ENCODE measurements at regions not wholly inside any gene's neighbourhood (a gene's known extent, or its start where the extent isn't known, plus 50 kb on each side); places are given as distances from the start of the nearest gene placed in this dataset.

DNA sequence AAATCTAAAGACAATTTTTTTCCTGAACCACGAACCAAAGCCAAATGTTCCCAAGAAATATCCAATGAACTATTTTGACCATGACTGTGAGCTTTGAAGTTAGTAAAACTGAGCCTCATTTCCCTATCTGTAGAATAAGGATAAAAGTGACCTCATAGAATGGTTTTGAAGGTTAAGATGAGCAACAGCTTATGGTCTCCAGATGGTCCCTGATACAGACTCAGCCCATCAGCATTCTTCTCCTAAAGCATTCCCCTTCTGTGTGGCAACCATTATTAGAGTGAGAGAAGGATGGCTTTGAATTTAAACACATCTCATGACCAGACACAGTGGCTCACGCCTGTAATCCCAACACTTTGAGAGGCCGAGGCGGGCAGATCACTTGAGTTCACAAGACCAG, 70.1 kb downstream of the COPRS start:
- no peaks in the 10 kb centered on the region for H3K9me3 ChIP-seq (ENCODE audit: low read depth)
- no peak overlapping the region for H3K27ac ChIP-seq
- no peak overlapping the region for H3K4me3 ChIP-seq
- H3K36me3 ChIP-seq = no peaks in the 10 kb centered on the region
- TF ChIP-seq, protein P1, sequence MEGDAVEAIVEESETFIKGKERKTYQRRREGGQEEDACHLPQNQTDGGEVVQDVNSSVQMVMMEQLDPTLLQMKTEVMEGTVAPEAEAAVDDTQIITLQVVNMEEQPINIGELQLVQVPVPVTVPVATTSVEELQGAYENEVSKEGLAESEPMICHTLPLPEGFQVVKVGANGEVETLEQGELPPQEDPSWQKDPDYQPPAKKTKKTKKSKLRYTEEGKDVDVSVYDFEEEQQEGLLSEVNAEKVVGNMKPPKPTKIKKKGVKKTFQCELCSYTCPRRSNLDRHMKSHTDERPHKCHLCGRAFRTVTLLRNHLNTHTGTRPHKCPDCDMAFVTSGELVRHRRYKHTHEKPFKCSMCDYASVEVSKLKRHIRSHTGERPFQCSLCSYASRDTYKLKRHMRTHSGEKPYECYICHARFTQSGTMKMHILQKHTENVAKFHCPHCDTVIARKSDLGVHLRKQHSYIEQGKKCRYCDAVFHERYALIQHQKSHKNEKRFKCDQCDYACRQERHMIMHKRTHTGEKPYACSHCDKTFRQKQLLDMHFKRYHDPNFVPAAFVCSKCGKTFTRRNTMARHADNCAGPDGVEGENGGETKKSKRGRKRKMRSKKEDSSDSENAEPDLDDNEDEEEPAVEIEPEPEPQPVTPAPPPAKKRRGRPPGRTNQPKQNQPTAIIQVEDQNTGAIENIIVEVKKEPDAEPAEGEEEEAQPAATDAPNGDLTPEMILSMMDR (IDR thresholded peaks at IDR 0.05; ENCODE audit: low read depth, low read length) = no peak
- no peak for DNase-seq (ENCODE audit: low read depth in 1 of 2, low spot score in 1 of 2)
- H3K4me1 ChIP-seq (ENCODE audit: low read depth) = peaks cover 8% of the 10 kb centered on the region
- H3K27me3 ChIP-seq = no peaks in the 10 kb centered on the region

DNA sequence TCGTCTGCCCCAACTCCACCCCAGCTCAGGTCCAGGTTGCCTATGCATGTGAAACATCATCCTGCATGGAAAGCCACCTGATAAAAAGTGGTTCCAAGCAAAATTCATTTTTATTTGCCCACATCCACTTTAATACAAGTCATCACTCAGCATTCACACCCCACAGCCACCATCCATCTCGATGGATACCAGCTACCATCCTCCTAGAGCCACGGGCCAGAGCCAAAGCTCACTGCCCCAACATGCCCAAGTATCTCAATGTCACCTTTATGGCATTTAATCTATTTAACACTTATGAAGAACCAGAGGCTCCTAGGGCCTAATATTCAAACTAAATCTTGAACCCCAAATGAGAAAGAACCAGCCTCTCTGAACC, 70.5 kb downstream of the COPRS start:
- peaks cover 8% of the 10 kb centered on the region for H3K4me1 ChIP-seq (ENCODE audit: low read depth)
- DNase-seq (ENCODE audit: low read depth in 1 of 2, low spot score in 1 of 2) = no peak
- H3K36me3 ChIP-seq = no peaks in the 10 kb centered on the region
- no peaks in the 10 kb centered on the region for H3K9me3 ChIP-seq (ENCODE audit: low read depth)
- no peak overlapping the region for H3K4me3 ChIP-seq
- TF ChIP-seq, protein P1 (IDR thresholded peaks at IDR 0.05; ENCODE audit: low read depth, low read length) = no peak
- no peak overlapping the region for H3K27ac ChIP-seq
- H3K27me3 ChIP-seq = no peaks in the 10 kb centered on the region

DNA sequence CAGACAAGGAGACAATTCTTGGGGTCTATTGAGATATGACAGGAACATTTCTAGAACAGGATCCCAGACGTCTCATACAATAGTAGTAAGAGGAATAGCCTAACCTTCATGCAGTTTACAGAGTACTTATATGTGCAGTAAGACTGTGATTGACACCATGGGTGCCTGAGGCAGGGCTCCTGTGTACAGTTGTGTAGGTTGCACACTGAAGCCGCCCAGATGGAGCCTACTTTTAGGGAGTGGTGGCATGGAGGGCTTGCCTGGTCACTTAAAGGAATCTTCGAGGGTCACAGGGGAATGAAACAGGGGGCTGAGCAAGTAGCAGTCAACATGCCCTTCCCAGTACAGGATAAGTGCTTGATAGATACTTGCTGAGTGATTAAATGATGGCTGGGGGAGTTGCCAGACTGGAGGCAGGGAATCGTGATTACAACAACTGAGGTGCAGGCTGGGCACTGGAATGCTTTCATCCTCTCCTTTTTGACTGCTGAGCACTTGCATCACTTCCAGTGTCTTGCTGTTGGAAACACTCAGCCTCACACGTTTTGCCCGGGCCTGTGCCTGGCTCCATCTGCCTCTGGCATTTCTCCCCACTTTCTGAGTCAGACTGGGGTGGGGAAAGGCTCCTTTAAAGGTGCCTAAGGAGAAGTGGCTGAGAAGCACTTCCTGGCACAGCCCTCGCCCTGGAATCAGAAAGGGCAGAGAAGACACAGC, 71.0 kb downstream of the COPRS start:
- TF ChIP-seq, protein P1 (IDR thresholded peaks at IDR 0.05; ENCODE audit: low read depth, low read length) = no peak
- Histone ChIP-seq H3K4me3 (no peak overlapping the region), H3K27ac (no peak overlapping the region), H3K4me1 (ENCODE audit: low read depth) (peaks cover 8% of the 10 kb centered on the region), H3K36me3 (no peaks in the 10 kb centered on the region), H3K27me3 (no peaks in the 10 kb centered on the region), H3K9me3 (ENCODE audit: low read depth) (no peaks in the 10 kb centered on the region)
- peak; percentile 26 to 90 for DNase-seq (ENCODE audit: low read depth in 1 of 2, low spot score in 1 of 2)

DNA sequence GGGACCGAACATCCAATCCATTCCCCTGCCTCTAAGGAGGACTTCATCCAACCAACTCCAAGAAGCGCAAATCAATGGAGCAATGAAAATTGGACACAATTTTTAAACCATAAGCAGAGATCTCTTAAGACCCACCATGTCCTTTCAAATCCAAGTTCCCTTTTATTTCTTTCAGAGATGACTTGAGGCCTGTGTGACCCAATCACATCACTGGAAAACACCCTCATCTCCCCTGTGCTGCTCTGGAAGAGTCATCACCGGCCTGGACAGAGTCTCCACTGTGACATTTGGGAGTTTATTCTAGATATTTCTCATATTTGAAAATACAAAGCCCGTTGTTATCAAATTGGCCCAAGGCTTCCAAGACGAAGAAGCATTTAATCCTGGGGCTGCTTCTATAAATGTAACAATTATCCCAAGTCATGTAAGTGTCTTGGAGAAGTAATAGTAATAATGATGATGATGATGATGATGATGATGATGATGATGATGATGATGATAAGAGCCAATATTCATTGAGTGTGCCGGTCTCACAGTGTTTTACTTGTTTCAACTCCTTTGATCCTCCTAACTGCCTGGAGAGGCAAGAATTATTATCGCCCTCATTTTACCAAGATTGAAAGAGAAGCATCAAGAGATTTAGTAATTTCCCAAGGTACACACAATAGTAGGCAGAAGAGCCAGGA, 72.1 kb downstream of the COPRS start:
- no peaks in the 10 kb centered on the region for H3K27me3 ChIP-seq
- H3K9me3 ChIP-seq (ENCODE audit: low read depth) = no peaks in the 10 kb centered on the region
- no peak overlapping the region for H3K27ac ChIP-seq
- TF ChIP-seq, protein P1 (IDR thresholded peaks at IDR 0.05; ENCODE audit: low read depth, low read length) = no peak
- peaks cover 8% of the 10 kb centered on the region for H3K4me1 ChIP-seq (ENCODE audit: low read depth)
- no peak for DNase-seq (ENCODE audit: low read depth in 1 of 2, low spot score in 1 of 2)
- H3K4me3 ChIP-seq = no peak overlapping the region
- H3K36me3 ChIP-seq = no peaks in the 10 kb centered on the region

DNA sequence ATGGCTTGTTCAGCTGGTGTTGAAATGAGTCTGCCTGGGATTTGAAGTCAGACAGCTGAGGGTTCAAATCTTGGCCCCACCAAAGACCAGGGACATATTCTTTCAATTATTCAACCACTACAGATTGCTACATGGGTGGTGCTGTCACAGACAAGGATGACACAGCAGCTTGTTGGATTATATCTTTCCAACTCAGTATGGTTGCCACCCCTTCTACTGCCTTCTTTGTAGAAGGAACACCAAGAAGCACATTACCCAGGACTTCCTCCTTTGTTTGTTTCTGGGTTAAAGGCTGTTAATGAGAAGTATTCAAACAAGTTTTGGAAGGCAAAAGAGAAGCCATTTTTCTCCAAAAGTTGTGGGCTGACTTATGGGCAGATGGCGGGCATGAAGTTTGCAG, 78.6 kb downstream of the COPRS start:
- no peaks in the 10 kb centered on the region for H3K4me1 ChIP-seq (ENCODE audit: low read depth)
- TF ChIP-seq, protein P1 (IDR thresholded peaks at IDR 0.05; ENCODE audit: low read depth, low read length) = no peak
- H3K27ac ChIP-seq = no peak overlapping the region
- no peak for DNase-seq (ENCODE audit: low read depth in 1 of 2, low spot score in 1 of 2)
- no peaks in the 10 kb centered on the region for H3K9me3 ChIP-seq (ENCODE audit: low read depth)
- H3K27me3 ChIP-seq = peaks cover 3% of the 10 kb centered on the region
- no peaks in the 10 kb centered on the region for H3K36me3 ChIP-seq
- H3K4me3 ChIP-seq = no peak overlapping the region

All from cardiac muscle cell (in vitro differentiated cells and primary cell).